ENCODE measurements at regions not wholly inside any gene's neighbourhood (a gene's known extent, or its start where the extent isn't known, plus 50 kb on each side); places are given as distances from the start of the nearest gene placed in this dataset.

GRCh38 chr18:30333310-30333709, 709.2 kb downstream of the DSC3 start:
- TF ChIP-seq CTCF (CRISPR knock-in tag; IDR thresholded peaks at IDR 0.05) (no peak), SRF (IDR thresholded peaks at IDR 0.05; ENCODE audit: low read depth, low read length) (no peak), ZNF253 (CRISPR knock-in tag; IDR thresholded peaks at IDR 0.05; ENCODE audit: borderline replicate concordance) (no peak), SOX6 (IDR thresholded peaks at IDR 0.05) (no peak), SOX6 (CRISPR knock-in tag; IDR thresholded peaks at IDR 0.05) (no peak), JUND (CRISPR knock-in tag; IDR thresholded peaks at IDR 0.05) (no peak), KLF15 (CRISPR knock-in tag; IDR thresholded peaks at IDR 0.05; ENCODE audit: borderline replicate concordance) (no peak), ZSCAN29 (CRISPR knock-in tag; conservative IDR thresholded peaks at IDR 0.05) (no peak)
- TF ChIP-seq, protein P1, sequence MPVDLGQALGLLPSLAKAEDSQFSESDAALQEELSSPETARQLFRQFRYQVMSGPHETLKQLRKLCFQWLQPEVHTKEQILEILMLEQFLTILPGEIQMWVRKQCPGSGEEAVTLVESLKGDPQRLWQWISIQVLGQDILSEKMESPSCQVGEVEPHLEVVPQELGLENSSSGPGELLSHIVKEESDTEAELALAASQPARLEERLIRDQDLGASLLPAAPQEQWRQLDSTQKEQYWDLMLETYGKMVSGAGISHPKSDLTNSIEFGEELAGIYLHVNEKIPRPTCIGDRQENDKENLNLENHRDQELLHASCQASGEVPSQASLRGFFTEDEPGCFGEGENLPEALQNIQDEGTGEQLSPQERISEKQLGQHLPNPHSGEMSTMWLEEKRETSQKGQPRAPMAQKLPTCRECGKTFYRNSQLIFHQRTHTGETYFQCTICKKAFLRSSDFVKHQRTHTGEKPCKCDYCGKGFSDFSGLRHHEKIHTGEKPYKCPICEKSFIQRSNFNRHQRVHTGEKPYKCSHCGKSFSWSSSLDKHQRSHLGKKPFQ (CRISPR knock-in tag; IDR thresholded peaks at IDR 0.05; ENCODE audit: insufficient replicate concordance): no peak
